Non-pigmented ciliary epithelial cell (primary cell): ENCODE measurements at regions not wholly inside any gene's neighbourhood (a gene's known extent, or its start where the extent isn't known, plus 50 kb on each side); places are given as distances from the start of the nearest gene placed in this dataset.
"Not testable (repeated sequence)": the region's sequence is repeated elsewhere in the genome, so short reads cannot be mapped to it uniquely, and the experiment has no call there.

Source experiments
- DNase-seq: peaks from one replicate; pipeline ENCODE4 v3.0.0-alpha.2; 2010; ENCODE audit warnings: low read depth

GRCh38 chr13:62838929-62839328 lies 1423.3 kb upstream of the PCDH20 start:
- DNase-seq, result no peak

GRCh38 chr13:62837895-62838294 lies 1422.2 kb upstream of the PCDH20 start:
- DNase-seq, result no peak

DNA sequence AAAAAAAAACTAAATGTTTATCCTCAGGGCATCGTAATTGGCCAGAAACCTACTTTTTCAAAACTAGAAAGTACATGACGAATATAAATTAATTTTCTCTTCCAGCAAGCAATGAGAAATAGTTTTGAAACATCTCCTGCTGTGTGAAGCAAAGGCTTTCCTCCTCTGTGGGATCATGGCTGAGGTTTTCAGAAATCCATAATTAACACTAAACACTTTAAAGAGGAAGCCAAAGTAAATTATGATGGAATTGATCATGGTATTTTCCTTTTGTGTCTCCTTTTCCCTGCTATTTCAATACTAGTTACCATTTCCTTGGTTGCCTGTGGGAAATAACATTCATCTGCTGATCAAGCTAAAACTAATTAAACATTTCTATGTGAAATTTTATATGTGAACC lies 1413.8 kb upstream of the PCDH20 start:
- no peak for DNase-seq

GRCh38 chr13:62799931-62800436 lies 1384.3 kb upstream of the PCDH20 start:
- no peak for DNase-seq

DNA sequence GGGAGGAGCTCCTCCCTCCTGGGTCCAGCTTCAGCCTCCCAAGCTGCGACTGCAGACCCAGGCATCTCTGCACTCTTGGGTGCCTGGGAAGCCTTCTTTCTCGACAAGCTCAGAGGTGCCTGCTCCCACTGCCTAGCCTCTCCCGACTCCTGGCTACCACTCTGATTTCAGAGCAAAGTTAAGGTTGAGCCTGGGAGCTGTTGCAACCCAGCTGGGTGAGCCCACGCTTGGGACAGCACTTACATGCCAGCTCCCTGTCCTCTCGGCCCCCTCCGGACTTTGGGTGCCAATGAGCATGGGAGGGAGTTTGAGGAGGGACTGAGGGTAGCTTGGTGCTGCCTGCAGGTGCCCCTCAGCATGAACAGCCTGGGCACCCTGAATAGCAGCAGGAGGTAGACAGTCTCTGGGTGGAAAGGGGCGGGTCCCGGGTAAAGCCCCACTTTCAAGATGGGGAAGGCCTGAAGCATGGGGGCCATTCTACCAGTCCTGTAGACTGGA lies 1383.4 kb upstream of the PCDH20 start:
- DNase-seq, result no peak

DNA sequence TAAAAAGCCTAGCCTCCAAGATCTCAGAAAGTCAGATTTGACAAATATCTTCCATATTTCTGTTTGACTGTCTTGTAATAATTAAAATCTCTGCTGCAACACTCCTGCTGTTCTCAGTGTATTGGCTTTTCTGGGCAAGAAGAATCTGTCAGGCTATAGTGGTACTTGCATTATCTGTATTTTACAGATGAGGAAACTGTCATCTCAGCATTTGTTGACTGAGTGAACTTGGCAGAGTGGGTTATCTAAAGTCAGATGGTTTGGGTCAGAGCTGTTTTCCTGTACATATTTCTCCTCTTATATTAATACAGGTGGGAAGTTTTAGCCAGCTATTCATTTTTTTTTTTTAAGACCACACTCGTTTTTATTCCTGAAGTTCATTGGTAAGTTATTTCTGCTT lies 1378.2 kb upstream of the PCDH20 start:
- DNase-seq, result no peak

DNA sequence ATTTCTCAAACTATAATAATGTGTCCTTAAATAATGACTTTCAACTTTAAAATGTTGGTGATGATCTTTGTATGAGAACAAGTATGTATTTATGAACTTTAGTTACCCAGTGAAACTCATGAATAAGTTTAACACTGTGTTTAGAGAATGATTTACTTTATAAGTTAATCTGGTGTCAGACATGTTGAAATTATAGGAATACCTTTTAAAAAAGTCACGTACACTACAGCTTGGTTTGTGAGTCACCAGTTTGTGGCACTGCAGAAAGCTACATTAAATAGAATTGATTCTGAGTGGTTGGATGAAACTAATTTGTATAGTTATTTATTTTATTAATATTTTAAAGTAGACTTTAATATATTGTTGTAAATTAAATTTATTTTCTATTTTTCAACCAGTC lies 1366.2 kb upstream of the PCDH20 start:
- no peak for DNase-seq

DNA sequence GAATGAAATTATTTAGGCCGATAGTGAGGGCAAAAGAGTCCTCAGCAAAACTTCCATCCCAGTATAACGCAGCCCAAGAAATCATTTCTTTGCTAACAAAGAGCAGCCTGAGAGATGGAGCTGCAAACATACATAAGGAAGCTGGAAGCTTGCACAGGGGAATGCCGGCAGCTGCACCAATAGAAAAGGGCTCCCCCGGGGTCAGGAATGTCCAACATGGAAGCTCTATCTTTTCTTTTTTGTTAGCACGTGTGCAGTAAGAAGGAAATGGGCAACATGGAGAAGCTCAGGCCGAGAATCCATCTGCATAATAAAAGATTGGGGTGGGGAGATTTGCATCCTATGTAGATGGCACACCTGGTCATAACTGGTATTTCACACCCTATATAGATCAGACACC lies 1363.5 kb upstream of the PCDH20 start:
- DNase-seq, result no peak

DNA sequence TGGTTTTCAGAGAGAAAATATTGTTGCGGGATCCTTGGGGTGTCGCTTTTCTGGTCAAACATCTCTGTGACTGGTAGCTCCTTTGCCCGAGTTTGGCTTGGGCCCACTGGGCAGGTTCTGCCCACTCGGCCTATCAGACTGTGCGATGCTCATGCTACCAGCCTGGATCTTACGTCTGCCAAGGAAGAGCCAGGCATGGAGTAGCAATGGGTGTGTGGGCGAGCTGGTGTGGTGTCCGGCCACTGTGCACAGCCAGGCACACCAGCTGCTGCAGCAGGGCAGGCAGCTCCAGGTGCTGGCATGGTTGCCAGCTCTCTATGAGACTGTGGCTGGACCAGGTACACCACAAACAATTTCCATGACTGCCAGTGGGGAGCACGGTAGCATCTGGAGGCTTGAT lies 1351.8 kb upstream of the PCDH20 start:
- no peak for DNase-seq

DNA sequence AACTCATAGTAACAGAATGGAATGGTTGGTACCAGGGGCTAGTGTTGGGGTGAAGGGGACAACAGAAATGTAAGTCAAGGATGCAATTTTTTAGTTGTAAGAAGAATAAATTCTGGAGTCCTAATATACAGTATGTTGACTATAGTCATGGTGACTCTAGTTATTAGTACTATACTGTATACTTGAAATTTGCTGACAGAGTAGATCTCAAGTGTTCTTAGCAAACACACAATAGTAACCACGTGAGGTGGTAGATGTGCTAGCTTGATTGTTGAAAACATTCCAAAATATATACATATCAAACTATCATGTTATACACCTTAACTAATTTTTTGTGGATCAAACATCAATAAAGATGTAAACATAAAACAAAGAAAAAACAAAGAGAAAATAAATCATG lies 1345.1 kb upstream of the PCDH20 start:
- DNase-seq, result no peak

DNA sequence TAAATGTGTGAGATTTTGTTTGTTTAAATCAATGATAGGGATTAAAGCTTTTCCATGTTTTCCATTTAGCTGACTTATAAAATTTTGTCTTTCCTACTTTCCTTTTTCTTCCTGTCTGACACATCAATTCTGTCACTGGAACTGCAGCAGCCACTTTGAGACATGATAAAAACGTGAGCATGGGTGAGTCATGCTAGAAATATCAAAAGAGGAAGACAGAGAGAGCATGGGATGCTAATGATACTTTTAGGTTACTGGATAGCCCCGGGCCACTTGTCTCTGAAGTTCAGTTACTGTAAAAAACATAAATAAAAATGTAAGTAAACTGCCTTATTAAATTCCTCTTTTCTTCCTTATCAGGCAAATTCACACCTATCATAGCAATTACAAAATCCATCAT lies 1332.0 kb upstream of the PCDH20 start:
- DNase-seq, result no peak

DNA sequence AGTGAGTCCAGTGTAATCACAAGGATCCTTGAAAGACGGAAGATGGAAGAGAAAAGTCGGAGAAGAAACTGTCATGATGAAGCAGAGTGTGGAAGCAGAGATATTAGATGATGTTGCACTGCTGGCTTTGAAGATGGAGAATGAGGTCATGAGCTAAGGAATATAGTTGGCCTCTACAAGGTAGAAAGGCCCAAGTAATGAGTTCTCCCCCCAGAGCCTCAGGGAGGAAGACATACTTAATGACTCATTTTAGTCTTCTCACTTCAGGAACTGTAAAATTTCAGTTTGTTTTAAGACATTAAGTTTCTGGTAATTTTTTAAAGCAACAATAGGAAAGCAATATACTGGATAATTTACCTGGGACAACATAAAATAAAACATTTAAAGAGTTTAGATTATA lies 1331.5 kb upstream of the PCDH20 start:
- no peak for DNase-seq

DNA sequence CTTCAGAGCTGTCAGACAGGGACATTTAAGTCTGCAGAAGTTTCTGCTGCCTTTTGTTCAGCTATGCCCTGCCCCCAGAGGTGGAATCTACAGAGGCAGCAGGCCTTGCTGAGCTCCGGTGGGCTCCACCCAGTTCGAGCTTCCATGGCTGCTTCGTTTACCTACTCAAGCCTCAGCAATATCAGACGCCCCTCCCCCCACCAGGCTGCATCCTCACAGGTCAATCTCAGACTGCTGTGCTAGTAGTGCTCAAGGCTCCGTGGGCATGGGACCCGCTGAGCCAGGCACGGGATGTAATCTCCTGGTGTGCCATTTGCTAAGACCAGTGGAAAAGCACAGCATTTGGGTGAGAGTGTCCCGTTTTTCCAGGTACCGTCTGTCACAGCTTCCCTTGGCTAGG lies 1314.1 kb upstream of the PCDH20 start:
- not testable (repeated sequence) for DNase-seq

DNA sequence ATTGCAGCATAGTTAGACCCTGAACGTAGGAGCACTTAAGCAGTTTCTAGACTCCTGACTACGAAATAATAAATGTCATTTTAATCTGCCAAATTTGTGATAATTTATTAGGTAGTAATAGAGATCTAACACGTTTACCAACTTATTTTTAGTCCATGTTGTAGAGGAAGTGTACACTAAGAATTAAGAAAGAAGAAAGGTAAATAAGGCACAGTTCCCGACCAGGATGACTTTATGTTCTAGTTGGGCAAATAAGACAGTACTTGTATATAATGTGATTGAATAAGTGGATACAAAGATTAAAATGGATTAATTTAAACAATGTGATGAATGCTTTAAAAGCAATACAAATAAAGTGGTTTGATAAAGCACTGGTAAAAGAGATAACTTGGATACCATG lies 1306.2 kb upstream of the PCDH20 start:
- DNase-seq, result no peak

DNA sequence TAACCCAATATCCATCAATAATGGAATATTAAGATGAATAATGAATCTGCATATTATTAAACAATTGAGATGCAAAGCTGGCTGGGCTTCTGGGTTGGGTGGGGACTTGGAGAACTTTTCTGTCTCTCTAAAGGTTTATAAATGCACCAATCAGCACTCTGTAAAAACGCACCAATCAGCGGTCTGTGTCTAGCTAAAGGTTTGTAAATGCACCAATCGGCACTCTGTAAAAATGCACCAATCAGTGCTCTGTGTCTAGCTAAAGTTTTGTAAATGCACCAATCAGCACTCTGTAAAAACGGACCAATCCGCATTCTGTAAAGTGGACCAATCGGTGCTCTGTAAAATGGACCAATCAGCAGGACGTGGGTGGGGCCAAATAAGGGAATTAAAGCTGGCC lies 1296.3 kb upstream of the PCDH20 start:
- not testable (repeated sequence) for DNase-seq

DNA sequence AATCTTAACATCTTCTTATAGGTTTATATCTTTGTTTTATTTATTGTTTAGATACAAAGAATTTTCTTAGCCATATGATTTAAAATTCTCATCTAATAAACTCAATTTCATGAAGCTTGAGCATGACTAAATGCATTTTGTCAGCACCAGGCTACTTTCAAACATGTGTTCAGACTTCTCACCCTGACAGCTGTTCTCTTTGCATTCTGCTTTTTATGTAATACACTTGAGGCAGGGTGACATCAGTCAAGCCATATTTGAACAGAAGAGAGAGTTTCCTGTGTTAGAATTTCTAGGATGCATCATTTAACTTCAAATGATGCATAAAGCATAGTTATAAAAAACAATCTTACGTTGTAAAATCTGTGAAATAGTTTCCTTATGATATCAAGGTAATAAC lies 1295.1 kb upstream of the PCDH20 start:
- no peak for DNase-seq

- no peak for DNase-seq
These were observed 1290.4 kb upstream of the PCDH20 start for GRCh38 chr13:62706048-62706447.

DNA sequence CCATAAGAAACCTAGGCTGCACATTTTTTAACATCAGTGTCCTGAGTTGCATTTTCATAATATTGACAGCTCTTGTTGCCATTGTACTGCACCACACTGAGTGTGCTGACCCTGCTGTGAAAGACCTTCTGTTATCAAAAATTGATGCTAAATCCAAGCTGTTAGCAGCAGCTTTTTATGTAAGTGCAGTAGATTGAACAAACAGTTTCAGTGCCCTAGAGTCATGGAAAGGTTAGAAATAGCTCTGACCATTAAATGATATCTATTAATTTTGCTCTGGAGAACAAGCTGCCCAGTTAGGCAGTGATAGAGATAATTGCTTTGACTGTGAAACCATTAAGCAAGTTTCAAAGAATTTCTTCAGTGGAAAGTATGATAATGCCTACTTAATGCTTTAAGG lies 1289.2 kb upstream of the PCDH20 start:
- DNase-seq, result no peak

DNA sequence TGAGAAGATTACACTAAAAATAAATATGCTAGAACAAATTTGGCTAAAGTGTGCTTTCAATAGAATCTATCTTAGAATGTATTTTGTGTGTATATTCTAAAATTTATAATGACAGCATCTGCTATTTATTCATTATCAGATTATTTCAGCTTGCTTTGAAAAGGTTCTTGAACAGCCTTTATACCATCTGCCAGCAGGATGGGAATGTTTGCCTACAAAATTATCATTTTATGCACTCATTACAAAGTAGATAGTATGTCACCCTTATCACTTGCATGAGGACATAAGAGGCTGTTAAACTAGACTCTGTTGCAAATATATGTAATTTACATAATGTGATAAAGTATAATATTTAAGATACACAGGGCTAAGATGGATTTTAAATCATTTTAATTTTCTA lies 1286.9 kb upstream of the PCDH20 start:
- DNase-seq, result no peak

- no peak for DNase-seq
These were observed 1282.1 kb upstream of the PCDH20 start for GRCh38 chr13:62697701-62698100.

DNA sequence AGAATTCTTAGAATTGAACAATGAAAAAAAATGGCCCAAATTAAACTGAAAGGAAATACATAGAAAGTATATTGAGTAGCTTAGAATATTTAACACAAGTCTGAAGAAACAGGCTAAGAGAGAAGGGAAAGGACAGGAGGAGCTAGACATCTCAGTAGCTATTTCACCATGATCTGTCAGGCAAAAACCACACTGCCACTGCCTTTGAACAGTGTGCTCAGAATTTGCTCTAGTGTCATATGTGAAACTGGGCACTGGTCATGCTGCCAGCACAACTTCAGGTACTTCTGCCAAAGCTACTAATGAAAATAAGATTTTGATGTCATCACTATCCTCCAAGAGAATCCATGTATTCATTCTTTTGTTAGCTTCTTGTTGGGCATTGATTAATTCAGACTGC lies 1280.8 kb upstream of the PCDH20 start:
- DNase-seq, result no peak

DNA sequence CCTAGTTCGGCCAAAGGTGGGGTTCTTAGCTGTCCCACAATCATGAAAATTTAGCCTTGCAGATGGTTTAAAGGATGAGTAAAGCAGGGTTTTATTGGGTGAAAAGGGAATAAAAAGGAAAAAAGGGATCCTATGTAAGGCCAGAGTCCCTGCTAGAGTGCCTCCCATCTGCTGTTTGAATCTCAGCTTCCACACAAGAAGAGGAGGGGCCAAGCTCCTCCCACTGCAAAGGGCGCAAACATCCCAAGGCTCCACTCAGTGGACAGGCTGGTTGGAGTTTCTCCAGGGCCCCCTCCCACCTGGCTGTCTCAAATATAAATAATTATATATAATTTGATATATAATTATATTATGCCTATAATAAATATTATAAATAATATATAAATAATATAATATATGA lies 1272.1 kb upstream of the PCDH20 start:
- no peak for DNase-seq

DNA sequence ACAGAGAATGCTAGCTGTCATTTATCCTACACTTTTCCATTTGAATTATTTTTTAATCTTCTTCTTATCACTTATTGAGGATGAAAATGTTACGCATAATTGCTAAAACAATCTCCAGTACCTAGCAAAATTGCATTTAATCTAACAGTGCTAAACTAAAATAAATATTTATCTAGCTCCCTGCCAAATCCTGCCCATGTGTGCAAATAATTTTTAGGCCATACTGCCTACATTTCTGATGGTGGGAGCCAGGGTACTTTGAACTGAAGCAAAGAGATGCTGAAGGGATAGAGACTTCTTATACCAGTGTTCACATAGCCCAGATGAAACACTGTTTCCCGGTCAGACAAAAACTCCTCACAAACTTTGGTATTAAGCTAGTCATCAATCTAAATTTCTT lies 1268.7 kb upstream of the PCDH20 start:
- DNase-seq, result no peak

DNA sequence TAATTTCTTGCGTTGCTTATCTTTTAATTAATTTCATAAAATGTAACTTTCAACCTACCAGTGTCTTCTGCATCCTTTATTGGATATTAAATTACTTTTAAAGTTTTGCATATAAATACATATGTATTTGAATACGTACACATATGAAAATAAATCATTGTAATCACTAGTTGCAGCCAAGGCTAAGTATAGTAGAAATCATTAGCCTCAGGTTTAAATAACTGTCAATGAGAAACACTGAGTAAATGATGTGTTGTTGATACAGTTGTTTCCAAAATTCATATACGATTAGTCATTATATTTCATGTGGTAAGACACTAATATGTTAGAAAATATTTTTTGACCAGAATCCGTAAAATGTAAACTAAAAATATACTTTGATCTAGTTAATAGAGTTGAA lies 1267.1 kb upstream of the PCDH20 start:
- no peak for DNase-seq

DNA sequence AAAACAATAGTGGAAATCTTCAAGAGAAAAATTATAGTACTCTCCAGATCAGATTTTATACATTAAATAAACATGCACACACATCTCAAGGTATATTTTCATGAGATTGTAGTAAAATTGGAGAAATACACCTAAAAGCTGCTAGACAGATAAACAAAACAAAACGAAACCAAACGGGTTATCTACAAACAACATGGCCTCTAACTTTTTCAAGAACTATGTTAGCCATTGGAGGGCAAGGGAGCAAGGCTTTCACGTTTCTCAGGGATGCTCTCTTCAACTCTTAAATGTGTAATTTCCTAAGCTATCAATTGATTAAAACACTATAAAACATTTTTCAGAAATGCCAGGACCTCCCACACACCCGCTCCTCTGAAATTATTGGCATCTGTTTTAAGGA lies 1262.4 kb upstream of the PCDH20 start:
- no peak for DNase-seq
